GM23248 (cell line): ENCODE measurements at regions not wholly inside any gene's neighbourhood (a gene's known extent, or its start where the extent isn't known, plus 50 kb on each side); places are given as distances from the start of the nearest gene placed in this dataset.

Experiments
- DNase-seq: peaks from one replicate; pipeline ENCODE4 v3.0.0-alpha.2; 2015
- H2AFZ ChIP-seq: fragments of 200-600 bp; sonication (generic); 2 replicates; pipeline ENCODE4 v1.6.1; 2016; ENCODE audit warnings: antibody characterized with exemption
- H3F3A ChIP-seq: fragments of 200-600 bp; sonication (generic); 2 replicates; pipeline ENCODE4 v1.6.1; 2016; ENCODE audit warnings: mild to moderate bottlenecking, antibody characterized with exemption, mixed run types; ENCODE audit not compliant: insufficient read depth
- H3K27ac ChIP-seq: fragments of 200-600 bp; sonication (generic); 2 replicates; pipeline ENCODE4 v1.5.1; 2016; ENCODE audit warnings: mild to moderate bottlenecking
- H3K27me3 ChIP-seq: fragments of 200-600 bp; sonication (generic); replicated peaks from 2 replicates; pipeline ENCODE4 v1.6.1; 2016; ENCODE audit warnings: mild to moderate bottlenecking; ENCODE audit not compliant: insufficient read depth
- H3K36me3 ChIP-seq: fragments of 200-600 bp; sonication (generic); 2 replicates; pipeline ENCODE4 v1.6.1; 2016; ENCODE audit warnings: low read depth, mild to moderate bottlenecking
- H3K4me1 ChIP-seq: fragments of 200-600 bp; sonication (generic); 2 replicates; pipeline ENCODE4 v1.6.1; 2016; ENCODE audit warnings: mild to moderate bottlenecking; ENCODE audit not compliant: insufficient read depth
- H3K4me2 ChIP-seq: fragments of 200-600 bp; sonication (generic); one replicate; pipeline ENCODE4 v1.6.1; 2016; ENCODE audit warnings: mild to moderate bottlenecking; ENCODE audit not compliant: unreplicated experiment
- H3K4me3 ChIP-seq: fragments of 200-600 bp; sonication (generic); 2 replicates; pipeline ENCODE4 v1.5.1; 2016; ENCODE audit warnings: mild to moderate bottlenecking
- H3K79me2 ChIP-seq: fragments of 200-600 bp; sonication (generic); 2 replicates; pipeline ENCODE4 v1.6.1; 2016; ENCODE audit warnings: mild to moderate bottlenecking; ENCODE audit not compliant: insufficient read depth
- H3K9ac ChIP-seq: fragments of 200-600 bp; sonication (generic); 2 replicates; pipeline ENCODE4 v1.6.1; 2016; ENCODE audit warnings: mild to moderate bottlenecking
- H3K9me2 ChIP-seq: fragments of 200-600 bp; sonication (generic); 2 replicates; pipeline ENCODE4 v1.6.1; 2016; ENCODE audit warnings: mixed run types, mild to moderate bottlenecking, moderate library complexity; ENCODE audit not compliant: insufficient read depth
- H3K9me3 ChIP-seq: fragments of 200-600 bp; sonication (generic); one replicate; pipeline ENCODE4 v1.6.1; 2017; ENCODE audit warnings: low read depth
- H4K20me1 ChIP-seq: fragments of 200-600 bp; sonication (generic); 2 replicates; pipeline ENCODE4 v1.6.0; 2016; ENCODE audit not compliant: insufficient read depth
- EZH2 ChIP-seq: fragments of 200-600 bp; sonication (generic); IDR thresholded peaks from 2 replicates; pipeline ENCODE4 v1.6.1; 2018; ENCODE audit warnings: antibody characterized with exemption, mild to moderate bottlenecking; ENCODE audit not compliant: insufficient read depth, poor library complexity, severe bottlenecking
- EZH2phosphoT487 ChIP-seq: fragments of 200-600 bp; sonication (generic); IDR thresholded peaks from 2 replicates; pipeline ENCODE4 v1.6.1; 2018; ENCODE audit warnings: antibody characterized with exemption, moderate library complexity, mild to moderate bottlenecking, low read depth; ENCODE audit not compliant: insufficient read depth
- WGBS, 2 experiments: methylation state at CpG; one replicate each; pipeline ENCODE4 v1.1.6; 2015 to 2017; ENCODE audit warnings: low lambda C conversion rate in 2 of 2, low coverage in 1 of 2; ENCODE audit errors: missing lambda C conversion rate in 2 of 2; 5-methylcytosine and 5-hydroxymethylcytosine counted together
- in situ Hi-C: fragments of 300-500 bp; cut with MboI; formaldehyde crosslinking; loops from 2 replicates; pipeline ENCODE4 v1.15.0; 2020

- Histone ChIP-seq H3K9me3 (no peaks in the 10 kb centered on the region), H3K4me3 (no peak overlapping the region), H3K4me1 (no peaks in the 10 kb centered on the region), H3K79me2 (no peaks in the 10 kb centered on the region), H3K9ac (no peak overlapping the region), H3F3A (no peaks in the 10 kb centered on the region), H3K27me3 (no peaks in the 10 kb centered on the region), H3K9me2 (no peaks in the 10 kb centered on the region), H3K27ac (no peak overlapping the region), H3K36me3 (no peaks in the 10 kb centered on the region), H4K20me1 (no peaks in the 10 kb centered on the region), H2AFZ (no peak overlapping the region), H3K4me2 (no peak overlapping the region)
- in situ Hi-C loops: loop anchor here (25.0 kb wide), 1 partner anchor 430 kb away; no protein-coding TSS in a partner anchor
- TF ChIP-seq EZH2 (no peak), EZH2phosphoT487 (no peak)
- peak; percentile 9 for DNase-seq
- WGBS, 2 experiments: 2 to 6% methylated on average over 3 of the region's 3 CpGs
These were observed 237.3 kb downstream of the TACR3 start for GRCh38 chr4:103482471-103482870.

GRCh38 chr4:103478734-103479133 is 241.1 kb downstream of the TACR3 start:
- H3K9me2 ChIP-seq: no peaks in the 10 kb centered on the region
- no peak overlapping the region for H3K9ac ChIP-seq
- no peak overlapping the region for H3K4me3 ChIP-seq
- WGBS, 2 experiments: 4 to 9% methylated on average over 1 of the region's 1 CpG
- H2AFZ ChIP-seq: no peak overlapping the region
- no peaks in the 10 kb centered on the region for H3K36me3 ChIP-seq
- TF ChIP-seq EZH2phosphoT487: no peak
- no peak for TF ChIP-seq EZH2
- peak; percentile 38 for DNase-seq
- H3K27ac ChIP-seq: no peak overlapping the region
- H3K27me3 ChIP-seq: no peaks in the 10 kb centered on the region
- no peaks in the 10 kb centered on the region for H3K9me3 ChIP-seq
- no peaks in the 10 kb centered on the region for H3K79me2 ChIP-seq
- in situ Hi-C loops: loop anchor here (25.0 kb wide), 1 partner anchor 434 kb away; no protein-coding TSS in a partner anchor
- H4K20me1 ChIP-seq: no peaks in the 10 kb centered on the region
- no peaks in the 10 kb centered on the region for H3K4me1 ChIP-seq
- no peak overlapping the region for H3K4me2 ChIP-seq
- H3F3A ChIP-seq: no peaks in the 10 kb centered on the region

- Histone ChIP-seq H3K4me2 (no peak overlapping the region), H3K27ac (no peak overlapping the region), H3K9me2 (no peaks in the 10 kb centered on the region), H3K27me3 (no peaks in the 10 kb centered on the region), H3K36me3 (no peaks in the 10 kb centered on the region), H3K79me2 (no peaks in the 10 kb centered on the region), H3F3A (no peaks in the 10 kb centered on the region), H4K20me1 (no peaks in the 10 kb centered on the region), H3K4me3 (no peak overlapping the region), H2AFZ (no peak overlapping the region), H3K9me3 (no peaks in the 10 kb centered on the region), H3K9ac (no peak overlapping the region), H3K4me1 (no peaks in the 10 kb centered on the region)
- 48 to 50% methylated on average over 1 of the region's 1 CpG for WGBS, 2 experiments
- DNase-seq: no peak
- TF ChIP-seq EZH2: no peak
- in situ Hi-C loops: loop anchor here (25.0 kb wide), 1 partner anchor 434 kb away; no protein-coding TSS in a partner anchor
These were observed 241.6 kb downstream of the TACR3 start for GRCh38 chr4:103478210-103478609.

GRCh38 chr4:103457566-103457965 is 259.4 kb upstream of the CENPE start:
- Histone ChIP-seq H3K9me3 (no peaks in the 10 kb centered on the region), H3K27ac (no peak overlapping the region), H3K27me3 (no peaks in the 10 kb centered on the region), H3K4me2 (no peak overlapping the region), H3K79me2 (no peaks in the 10 kb centered on the region), H3F3A (no peaks in the 10 kb centered on the region), H3K9me2 (no peaks in the 10 kb centered on the region), H3K9ac (no peak overlapping the region), H4K20me1 (no peaks in the 10 kb centered on the region), H3K4me3 (no peak overlapping the region), H2AFZ (no peak overlapping the region), H3K36me3 (no peaks in the 10 kb centered on the region), H3K4me1 (no peaks in the 10 kb centered on the region)
- in situ Hi-C loops: no loop called here
- DNase-seq: no peak
- WGBS, 2 experiments: 2 to 3% methylated on average over 2 of the region's 2 CpGs
- no peak for TF ChIP-seq EZH2
- no peak for TF ChIP-seq EZH2phosphoT487

GRCh38 chr4:103451341-103451740 is 253.2 kb upstream of the CENPE start:
- no peaks in the 10 kb centered on the region for H3K36me3 ChIP-seq
- no peaks in the 10 kb centered on the region for H3K9me2 ChIP-seq
- H3K9ac ChIP-seq: no peak overlapping the region
- H3K27ac ChIP-seq: no peak overlapping the region
- H3K4me2 ChIP-seq: no peak overlapping the region
- in situ Hi-C loops: no loop called here
- H2AFZ ChIP-seq: no peak overlapping the region
- no peaks in the 10 kb centered on the region for H3F3A ChIP-seq
- no peaks in the 10 kb centered on the region for H3K79me2 ChIP-seq
- no peak overlapping the region for H3K4me3 ChIP-seq
- 13 to 18% methylated on average over 2 of the region's 2 CpGs for WGBS, 2 experiments
- DNase-seq: no peak
- no peaks in the 10 kb centered on the region for H4K20me1 ChIP-seq
- no peaks in the 10 kb centered on the region for H3K9me3 ChIP-seq
- H3K27me3 ChIP-seq: no peaks in the 10 kb centered on the region
- no peaks in the 10 kb centered on the region for H3K4me1 ChIP-seq
- no peak for TF ChIP-seq EZH2phosphoT487
- TF ChIP-seq EZH2: no peak
